ENCODE measurements at regions not wholly inside any gene's neighbourhood (a gene's known extent, or its start where the extent isn't known, plus 50 kb on each side); places are given as distances from the start of the nearest gene placed in this dataset.

- no peak for DNase-seq (ENCODE audit: low spot score)
These were observed 118.2 kb upstream of the PDE4B start for GRCh38 chr1:65674522-65674921.

GRCh38 chr1:65679773-65680172 is 112.9 kb upstream of the PDE4B start:
- DNase-seq (ENCODE audit: low spot score) = no peak

- no peak for DNase-seq (ENCODE audit: low spot score)
These were observed 111.6 kb upstream of the PDE4B start for GRCh38 chr1:65681096-65681495.

GRCh38 chr1:65687428-65688214 is 105.1 kb upstream of the PDE4B start:
- DNase-seq (ENCODE audit: low spot score) = peak; percentile 75

- no peak for DNase-seq (ENCODE audit: low spot score)
These were observed 104.5 kb upstream of the PDE4B start for GRCh38 chr1:65688215-65688566.

- DNase-seq (ENCODE audit: low spot score) = no peak
These were observed 103.8 kb upstream of the PDE4B start for GRCh38 chr1:65688848-65689247.

- peak; percentile 63 for DNase-seq (ENCODE audit: low spot score)
These were observed 101.4 kb upstream of the PDE4B start for GRCh38 chr1:65691152-65691900.

- DNase-seq (ENCODE audit: low spot score) = peak; percentile 14
These were observed 100.7 kb upstream of the PDE4B start for GRCh38 chr1:65691972-65692371.

GRCh38 chr1:65694126-65694525 is 98.6 kb upstream of the PDE4B start:
- no peak for DNase-seq (ENCODE audit: low spot score)

GRCh38 chr1:65694933-65695332 is 97.8 kb upstream of the PDE4B start:
- no peak for DNase-seq (ENCODE audit: low spot score)

- DNase-seq (ENCODE audit: low spot score) = no peak
These were observed 94.1 kb upstream of the PDE4B start for GRCh38 chr1:65698590-65698989.

GRCh38 chr1:65703853-65704252 is 88.8 kb upstream of the PDE4B start:
- no peak for DNase-seq (ENCODE audit: low spot score)

- no peak for DNase-seq (ENCODE audit: low spot score)
These were observed 88.4 kb upstream of the PDE4B start for GRCh38 chr1:65704318-65704717.

- DNase-seq (ENCODE audit: low spot score) = no peak
These were observed 74.8 kb upstream of the PDE4B start for GRCh38 chr1:65717815-65718454.

- no peak for DNase-seq (ENCODE audit: low spot score)
These were observed 73.3 kb upstream of the PDE4B start for GRCh38 chr1:65719391-65719790.

GRCh38 chr1:65722461-65722860 is 70.2 kb upstream of the PDE4B start:
- no peak for DNase-seq (ENCODE audit: low spot score)

GRCh38 chr1:65724151-65724550 is 68.5 kb upstream of the PDE4B start:
- no peak for DNase-seq (ENCODE audit: low spot score)

- DNase-seq (ENCODE audit: low spot score) = no peak
These were observed 67.6 kb upstream of the PDE4B start for GRCh38 chr1:65725064-65725463.

GRCh38 chr1:65728504-65728903 is 64.2 kb upstream of the PDE4B start:
- DNase-seq (ENCODE audit: low spot score) = no peak

- DNase-seq (ENCODE audit: low spot score) = no peak
These were observed 63.4 kb upstream of the PDE4B start for GRCh38 chr1:65729259-65729658.

GRCh38 chr1:65734979-65735378 is 57.7 kb upstream of the PDE4B start:
- no peak for DNase-seq (ENCODE audit: low spot score)

- DNase-seq (ENCODE audit: low spot score) = no peak
These were observed 50.7 kb upstream of the PDE4B start for GRCh38 chr1:65741993-65742392.
